Endothelial cell of umbilical vein (primary cell): ENCODE measurements at regions not wholly inside any gene's neighbourhood (a gene's known extent, or its start where the extent isn't known, plus 50 kb on each side); places are given as distances from the start of the nearest gene placed in this dataset.

Experiments used
- BruUV-seq: library from RNA; stranded (reverse); fragments of 400-500 nt; replicated peaks from 2 replicates; lab custom pipeline; 2021; lab: Mats Ljungman, UMichigan
- CTCF ChIA-PET: fragments of 300-600, 350-600 bp; sonication (Branson Sonifier 250); formaldehyde crosslinking; loops from one replicate; lab custom pipeline; 2021; ENCODE audit warnings: antibody characterized with exemption, inconsistent platforms; lab: Charles Lee
- POLR2A ChIA-PET: fragments of 300-600, 350-600 bp; sonication (Branson Sonifier 250); formaldehyde crosslinking; loops from one replicate; lab custom pipeline; 2021; ENCODE audit warnings: antibody characterized with exemption, inconsistent platforms; lab: Charles Lee
- DNase-seq: peaks from one replicate; pipeline ENCODE4 v3.0.0-alpha.2; 2011; ENCODE audit warnings: low read depth, low spot score
- FAIRE-seq: peaks from 2 replicates; lab custom pipeline; 2011; peaks lifted over from hg19 to GRCh38; lab: Jason Lieb, UNC
- H2AFZ ChIP-seq: 2 replicates; pipeline ENCODE4 v1.6.0; 2012; ENCODE audit warnings: low read depth, low read length, control low read depth, inconsistent platforms
- H3K27ac ChIP-seq: 2 replicates; pipeline ENCODE4 v1.5.1; 2011; ENCODE audit warnings: low read depth, mild to moderate bottlenecking, control low read depth, low read length, moderate library complexity; ENCODE audit not compliant: insufficient read depth
- H3K27me3 ChIP-seq, 2 experiments: 2 replicates each; pipeline versions ENCODE4 v1.6.0 to v1.6.1; 2011; ENCODE audit warnings: low read length in 2 of 2, mixed read lengths in 1 of 2; ENCODE audit not compliant: control insufficient read depth in 2 of 2, insufficient read depth in 2 of 2
- H3K36me3 ChIP-seq, 2 experiments: 2 replicates in 1 of 2; 3 replicates in 1 of 2; pipeline ENCODE4 v1.5.1; 2011; ENCODE audit warnings: low read length in 2 of 2, mild to moderate bottlenecking in 1 of 2, moderate library complexity in 1 of 2; ENCODE audit not compliant: control insufficient read depth in 2 of 2, insufficient read depth in 2 of 2; ENCODE audit errors: extremely low read depth in 1 of 2
- H3K4me1 ChIP-seq: 3 replicates; pipeline ENCODE4 v1.5.1; 2011; ENCODE audit warnings: mild to moderate bottlenecking, low read length; ENCODE audit not compliant: control insufficient read depth, insufficient read depth; ENCODE audit errors: extremely low read depth
- H3K4me2 ChIP-seq: 2 replicates; pipeline ENCODE4 v1.6.1; 2011; ENCODE audit warnings: low read length, control low read depth, mixed read lengths; ENCODE audit not compliant: insufficient read depth
- H3K4me3 ChIP-seq, 3 experiments: fragments of 200-600 bp in 1 of 3; sonication (generic), shearing (Covaris generic) in 1 of 3; replicated peaks in 1 of 3; 2 replicates each; pipeline ENCODE4 v1.5.1; 2011 to 2016; ENCODE audit warnings: control low read depth in 3 of 3, low read length in 3 of 3, mild to moderate bottlenecking in 2 of 3, inconsistent platforms in 1 of 3, low read depth in 1 of 3, moderate library complexity in 1 of 3; ENCODE audit not compliant: insufficient read depth in 1 of 3
- H3K79me2 ChIP-seq: 2 replicates; pipeline ENCODE4 v1.6.0; 2012; ENCODE audit warnings: low read length, inconsistent platforms; ENCODE audit not compliant: control insufficient read depth, insufficient read depth
- H3K9ac ChIP-seq: replicated peaks from 2 replicates; pipeline ENCODE3; 2011; ENCODE audit warnings: low read length, control low read depth; ENCODE audit not compliant: insufficient read depth; ENCODE audit errors: extremely low read depth
- H3K9me1 ChIP-seq: replicated peaks from 3 replicates; pipeline ENCODE4 v1.6.0; 2011; ENCODE audit warnings: mild to moderate bottlenecking, low read length; ENCODE audit not compliant: control insufficient read depth, insufficient read depth; ENCODE audit errors: extremely low read depth
- H3K9me3 ChIP-seq: replicated peaks from 2 replicates; pipeline ENCODE4 v1.5.1; 2012; ENCODE audit warnings: low read length, inconsistent platforms; ENCODE audit not compliant: control insufficient read depth, insufficient read depth
- H4K20me1 ChIP-seq: replicated peaks from 2 replicates; pipeline ENCODE3; 2011; ENCODE audit warnings: mild to moderate bottlenecking, low read length; ENCODE audit not compliant: control insufficient read depth, insufficient read depth; ENCODE audit errors: extremely low read depth
- EZH2 ChIP-seq: IDR thresholded peaks from 2 replicates; pipeline ENCODE4 v1.6.1; 2012; ENCODE audit warnings: borderline replicate concordance, low read depth, mild to moderate bottlenecking, moderate library complexity, low read length, inconsistent platforms; ENCODE audit not compliant: severe bottlenecking
- FOS ChIP-seq: IDR thresholded peaks from 2 replicates; pipeline ENCODE4 v1.6.1; 2011; ENCODE audit warnings: mild to moderate bottlenecking, low read length, moderate library complexity, borderline replicate concordance; ENCODE audit not compliant: insufficient read depth
- GATA2 ChIP-seq: IDR thresholded peaks from 2 replicates; pipeline ENCODE4 v1.7.0; 2011; ENCODE audit warnings: low read depth, mild to moderate bottlenecking, moderate library complexity, mixed read lengths, low read length; ENCODE audit not compliant: insufficient read length, insufficient read depth
- JUN ChIP-seq: IDR thresholded peaks from 2 replicates; pipeline ENCODE4 v1.6.1; 2011; ENCODE audit warnings: borderline replicate concordance, low read depth; ENCODE audit not compliant: insufficient read length, insufficient read depth
- MYC ChIP-seq: IDR thresholded peaks from one replicate; pipeline ENCODE4 v1.6.1; 2011; ENCODE audit warnings: mild to moderate bottlenecking, low read depth, low read length
- POLR2A ChIP-seq: IDR thresholded peaks from 2 replicates; pipeline ENCODE4 v1.6.1; 2012; ENCODE audit warnings: low read depth, mild to moderate bottlenecking, control low read depth, low read length
- POLR2AphosphoS5 ChIP-seq: IDR thresholded peaks from 2 replicates; pipeline ENCODE4 v1.6.1; 2012; ENCODE audit warnings: low read depth, mild to moderate bottlenecking, control low read depth, low read length, moderate library complexity; ENCODE audit not compliant: insufficient read depth
- dilution Hi-C: fragments of 300-500 bp; cut with MboI; formaldehyde crosslinking; loops from one replicate; pipeline ENCODE4 v1.15.0; 2019; ENCODE audit warnings: low sequenced_read_pairs; ENCODE audit not compliant: extremely low pct_ligation_motif_present
- intact Hi-C: fragments of 100-400 bp; cut with micrococcal nuclease; formaldehyde crosslinking; loops from one replicate; pipeline ENCODE4 v1.10.0; 2022
- TF ChIP-seq, protein P1 (sequence below): IDR thresholded peaks from 2 replicates; pipeline ENCODE4 v1.6.1; 2011; ENCODE audit not compliant: insufficient read depth, insufficient read length
- TF ChIP-seq, protein P2 (sequence below), 2 donors: IDR thresholded peaks; 1 replicate in 1 of 2; 2 replicates in 1 of 2; pipeline ENCODE4 v1.5.1; 2011; ENCODE audit warnings: low read length in 2 of 2, mild to moderate bottlenecking in 2 of 2, moderate library complexity in 2 of 2, control low read depth in 1 of 2, inconsistent platforms in 1 of 2, low read depth in 1 of 2; ENCODE audit not compliant: insufficient read depth in 1 of 2; ENCODE audit errors: extremely low read depth in 1 of 2

DNA sequence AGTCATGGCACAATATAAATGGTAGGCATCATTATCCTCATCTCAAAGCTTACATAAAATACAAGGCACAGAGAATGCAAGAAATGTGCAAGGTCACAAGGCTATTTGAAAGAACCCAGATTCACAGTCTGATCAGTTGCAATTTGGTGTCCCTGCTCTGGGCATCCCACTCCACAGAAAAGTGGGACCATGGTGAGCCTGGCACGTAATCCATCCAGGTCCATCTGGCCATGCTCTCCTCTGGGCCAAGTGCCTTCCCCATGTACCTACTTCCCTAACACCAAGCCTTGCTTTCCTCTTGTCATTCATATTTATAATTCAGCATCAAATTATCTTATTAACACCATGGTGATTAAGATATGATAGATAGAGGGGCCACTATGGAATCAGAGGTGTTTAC lies 390.0 kb downstream of the CDH11 start:
- H3K9me1 ChIP-seq: no peaks in the 10 kb centered on the region
- CTCF ChIA-PET: no interaction called here
- FAIRE-seq (no peak), DNase-seq (no peak)
- TF ChIP-seq MYC (no peak), POLR2A (no peak), POLR2AphosphoS5 (no peak), JUN (no peak), EZH2 (no peak), GATA2 (no peak), FOS (no peak)
- TF ChIP-seq, protein P1, sequence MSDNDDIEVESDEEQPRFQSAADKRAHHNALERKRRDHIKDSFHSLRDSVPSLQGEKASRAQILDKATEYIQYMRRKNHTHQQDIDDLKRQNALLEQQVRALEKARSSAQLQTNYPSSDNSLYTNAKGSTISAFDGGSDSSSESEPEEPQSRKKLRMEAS: no peak
- TF ChIP-seq, protein P2, sequence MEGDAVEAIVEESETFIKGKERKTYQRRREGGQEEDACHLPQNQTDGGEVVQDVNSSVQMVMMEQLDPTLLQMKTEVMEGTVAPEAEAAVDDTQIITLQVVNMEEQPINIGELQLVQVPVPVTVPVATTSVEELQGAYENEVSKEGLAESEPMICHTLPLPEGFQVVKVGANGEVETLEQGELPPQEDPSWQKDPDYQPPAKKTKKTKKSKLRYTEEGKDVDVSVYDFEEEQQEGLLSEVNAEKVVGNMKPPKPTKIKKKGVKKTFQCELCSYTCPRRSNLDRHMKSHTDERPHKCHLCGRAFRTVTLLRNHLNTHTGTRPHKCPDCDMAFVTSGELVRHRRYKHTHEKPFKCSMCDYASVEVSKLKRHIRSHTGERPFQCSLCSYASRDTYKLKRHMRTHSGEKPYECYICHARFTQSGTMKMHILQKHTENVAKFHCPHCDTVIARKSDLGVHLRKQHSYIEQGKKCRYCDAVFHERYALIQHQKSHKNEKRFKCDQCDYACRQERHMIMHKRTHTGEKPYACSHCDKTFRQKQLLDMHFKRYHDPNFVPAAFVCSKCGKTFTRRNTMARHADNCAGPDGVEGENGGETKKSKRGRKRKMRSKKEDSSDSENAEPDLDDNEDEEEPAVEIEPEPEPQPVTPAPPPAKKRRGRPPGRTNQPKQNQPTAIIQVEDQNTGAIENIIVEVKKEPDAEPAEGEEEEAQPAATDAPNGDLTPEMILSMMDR (IDR thresholded peaks at IDR 0.05; ENCODE audit: extremely low read depth in 1 of 2, insufficient read depth in 1 of 2, low read depth in 1 of 2, low read length in 2 of 2): no peak
- no TSS peak for BruUV-seq
- no peaks in the 10 kb centered on the region for H3K9me3 ChIP-seq
- no peak overlapping the region for H3K4me2 ChIP-seq
- no peak overlapping the region for H3K4me3 ChIP-seq
- H3K27me3 ChIP-seq: no peaks in the 10 kb centered on the region
- no peaks in the 10 kb centered on the region for H3K4me1 ChIP-seq
- H4K20me1 ChIP-seq: no peaks in the 10 kb centered on the region
- intact Hi-C loops: no loop called here
- POLR2A ChIA-PET: no interaction called here
- H3K79me2 ChIP-seq: no peaks in the 10 kb centered on the region
- no peak overlapping the region for H3K27ac ChIP-seq
- H2AFZ ChIP-seq: no peak overlapping the region
- no peak overlapping the region for H3K9ac ChIP-seq
- dilution Hi-C loops: no loop called here
- H3K36me3 ChIP-seq: no peaks in the 10 kb centered on the region
